HCT116 (cell line): ENCODE measurements at regions not wholly inside any gene's neighbourhood (a gene's known extent, or its start where the extent isn't known, plus 50 kb on each side); places are given as distances from the start of the nearest gene placed in this dataset.

ENCODE experiments used
- ATAC-seq: fragments of 200-7000 bp; cut with Tn5 transposase; 2 replicates; pipeline ENCODE4 v1.9.1; 2020; ENCODE audit warnings: mild to moderate bottlenecking, moderate library complexity
- BruUV-seq: library from RNA; stranded (reverse); fragments of 400-500 nt; replicated peaks from 2 replicates; lab custom pipeline; 2021; lab: Mats Ljungman, UMichigan
- CTCF ChIA-PET: fragments of 300-600 bp; sonication (Branson Sonifier 250); formaldehyde crosslinking; loops from one replicate; lab custom pipeline; 2021; ENCODE audit warnings: antibody characterized with exemption; lab: Charles Lee
- POLR2A ChIA-PET: fragments of 300-600, 350-600 bp; sonication (Branson Sonifier 250); formaldehyde crosslinking; loops from one replicate; lab custom pipeline; 2021; ENCODE audit warnings: antibody characterized with exemption; lab: Charles Lee
- RAD21 ChIA-PET, 2 experiments: fragments of 300-600 bp; sonication (Branson Sonifier 250); formaldehyde crosslinking; loops; one replicate each; lab custom pipeline; 2023; ENCODE audit warnings: low total read pairs in 2 of 2; ENCODE audit not compliant: uncharacterized antibody in 2 of 2, unreplicated experiment in 2 of 2, low non-redundant PET in 1 of 2; lab: Charles Lee
- DNase-seq: peaks from one replicate; pipeline ENCODE4 v3.0.0-alpha.2; 2010; ENCODE audit warnings: low read depth, low spot score
- H2AFZ ChIP-seq: fragments of 200-600 bp; shearing (Covaris generic), sonication (generic); 2 replicates; pipeline ENCODE4 v1.6.1; 2017; ENCODE audit warnings: low read depth, mixed run types, mixed read lengths, antibody characterized with exemption, low read length; ENCODE audit not compliant: poor library complexity, severe bottlenecking
- H3K27ac ChIP-seq: 2 replicates; pipeline ENCODE4 v1.5.1; 2012; ENCODE audit warnings: low read depth, low read length
- H3K27me3 ChIP-seq: fragments of 200-600 bp; sonication (generic); 2 replicates; pipeline ENCODE4 v1.6.1; 2016; ENCODE audit warnings: mixed run types, low read length, mixed read lengths; ENCODE audit not compliant: insufficient read depth
- H3K36me3 ChIP-seq, 2 experiments: fragments of 200-500 bp in 1 of 2; fragments of 200-600 bp in 1 of 2; sonication (Bioruptor generic) in 1 of 2; sonication (generic) in 1 of 2; 2 replicates each; pipeline versions ENCODE4 v1.5.1 to v1.6.1; 2014 to 2016; ENCODE audit warnings: low read length in 2 of 2, inconsistent platforms in 1 of 2, mixed read lengths in 1 of 2, mixed run types in 1 of 2; ENCODE audit not compliant: insufficient read depth in 2 of 2, control insufficient read depth in 1 of 2
- H3K4me1 ChIP-seq, 2 experiments: fragments of 200-600 bp in 1 of 2; sonication (generic) in 1 of 2; 2 replicates each; pipeline versions ENCODE4 v1.5.1 to v1.6.1; 2012 to 2017; ENCODE audit warnings: low read length in 2 of 2, inconsistent platforms in 1 of 2, mild to moderate bottlenecking in 1 of 2, mixed read lengths in 1 of 2, mixed run types in 1 of 2, moderate library complexity in 1 of 2; ENCODE audit not compliant: insufficient read depth in 2 of 2, control insufficient read depth in 1 of 2
- H3K4me2 ChIP-seq: fragments of 200-600 bp; sonication (generic); 2 replicates; pipeline ENCODE4 v1.6.1; 2017; ENCODE audit warnings: mixed run types, low read length, mixed read lengths
- H3K4me3 ChIP-seq, 2 experiments: fragments of 200-600 bp in 1 of 2; sonication (generic) in 1 of 2; replicated peaks in 1 of 2; 2 replicates each; pipeline ENCODE4 v1.5.1; 2011 to 2016; ENCODE audit warnings: low read length in 2 of 2, control low read depth in 1 of 2, low read depth in 1 of 2, mild to moderate bottlenecking in 1 of 2, mixed read lengths in 1 of 2, mixed run types in 1 of 2
- H3K79me2 ChIP-seq: fragments of 200-600 bp; sonication (generic); 2 replicates; pipeline ENCODE4 v1.6.1; 2017; ENCODE audit warnings: mild to moderate bottlenecking, mixed run types, low read length, moderate library complexity, mixed read lengths; ENCODE audit not compliant: insufficient read depth
- H3K9ac ChIP-seq: fragments of 200-600 bp; sonication (generic); 2 replicates; pipeline ENCODE4 v1.6.1; 2016; ENCODE audit warnings: low read length, mixed read lengths
- H3K9me2 ChIP-seq: fragments of 200-600 bp; sonication (generic), shearing (Covaris generic); 2 replicates; pipeline ENCODE4 v1.6.1; 2017; ENCODE audit warnings: mixed run types, mild to moderate bottlenecking, moderate library complexity; ENCODE audit not compliant: insufficient read depth
- H3K9me3 ChIP-seq, 2 experiments: fragments of 200-500 bp in 1 of 2; fragments of 200-600 bp in 1 of 2; sonication (Bioruptor generic) in 1 of 2; sonication (generic) in 1 of 2; 2 replicates each; pipeline ENCODE4 v1.6.1; 2014 to 2017; ENCODE audit warnings: low read length in 2 of 2, mixed read lengths in 2 of 2, inconsistent platforms in 1 of 2, low read depth in 1 of 2, mild to moderate bottlenecking in 1 of 2, mixed run types in 1 of 2, moderate library complexity in 1 of 2; ENCODE audit not compliant: control insufficient read depth in 1 of 2, insufficient read depth in 1 of 2
- H4K20me1 ChIP-seq: fragments of 200-600 bp; sonication (generic), shearing (Covaris generic); 2 replicates; pipeline ENCODE4 v1.6.1; 2017; ENCODE audit warnings: mixed run types, mild to moderate bottlenecking, moderate library complexity; ENCODE audit not compliant: insufficient read depth
- CBX3 ChIP-seq: IDR thresholded peaks from 2 replicates; pipeline ENCODE4 v1.6.1; 2012; ENCODE audit warnings: low read depth
- CEBPB ChIP-seq: IDR thresholded peaks from 2 replicates; pipeline ENCODE4 v1.6.1; 2012; ENCODE audit warnings: low read depth
- EGR1 ChIP-seq: IDR thresholded peaks from 2 replicates; pipeline ENCODE4 v1.6.1; 2012; ENCODE audit warnings: low read depth
- EZH2 ChIP-seq: fragments of 200-600 bp; sonication (generic); IDR thresholded peaks from 2 replicates; pipeline ENCODE4 v1.6.1; 2017; ENCODE audit warnings: antibody characterized with exemption, mixed run types
- EZH2phosphoT487 ChIP-seq: fragments of 200-600 bp; IDR thresholded peaks from 2 replicates; pipeline ENCODE4 v1.6.1; 2018; ENCODE audit warnings: antibody characterized with exemption, borderline replicate concordance
- FOSL1 ChIP-seq: IDR thresholded peaks from 2 replicates; pipeline ENCODE4 v1.6.1; 2012; ENCODE audit warnings: low read depth
- JUND ChIP-seq: IDR thresholded peaks from 2 replicates; pipeline ENCODE4 v1.6.1; 2012
- MAX ChIP-seq: IDR thresholded peaks from 2 replicates; pipeline ENCODE4 v1.6.1; 2012
- POLR2A ChIP-seq: IDR thresholded peaks from 2 replicates; pipeline ENCODE4 v1.7.0; 2011; ENCODE audit warnings: borderline replicate concordance; ENCODE audit not compliant: insufficient read depth, insufficient read length; ENCODE audit errors: extremely low read depth
- POLR2AphosphoS5 ChIP-seq: IDR thresholded peaks from 2 replicates; pipeline ENCODE4 v1.6.1; 2011; ENCODE audit warnings: mild to moderate bottlenecking, low read depth, low read length, moderate library complexity
- RAD21 ChIP-seq: IDR thresholded peaks from 2 replicates; pipeline ENCODE4 v1.6.1; 2012; ENCODE audit warnings: low read depth, mild to moderate bottlenecking
- REST ChIP-seq: IDR thresholded peaks from 2 replicates; pipeline ENCODE4 v1.6.1; 2012; ENCODE audit warnings: low read depth
- SP1 ChIP-seq: IDR thresholded peaks from 2 replicates; pipeline ENCODE4 v1.6.1; 2012; ENCODE audit warnings: low read depth
- SRF ChIP-seq: IDR thresholded peaks from 2 replicates; pipeline ENCODE4 v1.6.1; 2012; ENCODE audit warnings: low read depth
- TCF7L2 ChIP-seq: IDR thresholded peaks from 2 replicates; pipeline ENCODE4 v1.7.0; 2011; ENCODE audit warnings: borderline replicate concordance, inconsistent platforms; ENCODE audit not compliant: insufficient read depth, insufficient read length; ENCODE audit errors: extremely low read depth
- ZFX ChIP-seq: fragments of 450-650 bp; IDR thresholded peaks from 2 replicates; pipeline ENCODE4 v1.6.1; 2017
- intact Hi-C: fragments of 100-400 bp; cut with micrococcal nuclease; formaldehyde crosslinking; loops from 2 replicates; pipeline ENCODE4 v1.10.0; 2022

GRCh38 chr2:120463527-120463926 is 117.6 kb downstream of the INHBB start (continued):
- TF ChIP-seq REST (no peak), MAX (no peak), POLR2A (no peak), POLR2AphosphoS5 (no peak), CBX3 (no peak), CEBPB (no peak), SP1 (no peak), JUND (no peak), EZH2phosphoT487 (no peak)

GRCh38 chr2:120463996-120464395 is 118.1 kb downstream of the INHBB start:
- no peak overlapping the region for H3K4me3 ChIP-seq
- peak overlapping the region; percentile 58 for H2AFZ ChIP-seq
- no peak overlapping the region for H3K27ac ChIP-seq
- ATAC-seq = 0 out of 2 replicates have a peak, but pooled peaks have one; percentile 11
- no peaks in the 10 kb centered on the region for H3K9me2 ChIP-seq
- RAD21 ChIA-PET = no interaction called here
- no peaks in the 10 kb centered on the region for H3K36me3 ChIP-seq
- H4K20me1 ChIP-seq = no peaks in the 10 kb centered on the region
- CTCF ChIA-PET = no interaction called here
- no peaks in the 10 kb centered on the region for H3K27me3 ChIP-seq
- BruUV-seq = no TSS peak
- intact Hi-C loops = no loop called here
- H3K9ac ChIP-seq = no peak overlapping the region
- TF ChIP-seq POLR2AphosphoS5 (no peak), EZH2 (no peak), SRF (no peak), MAX (no peak), CBX3 (no peak), ZFX (no peak), FOSL1 (no peak), RAD21 (no peak), TCF7L2 (no peak), EGR1 (no peak)
- H3K79me2 ChIP-seq = no peaks in the 10 kb centered on the region
- peak overlapping the region; percentile 27; the same call in 1 of the 2 replicates for H3K4me2 ChIP-seq
- H3K9me3 ChIP-seq = no peaks in the 10 kb centered on the region; a peak in 1 of 4 replicates
- POLR2A ChIA-PET = no interaction called here
- no peak for DNase-seq
- H3K4me1 ChIP-seq = peaks cover 0 to 5% of the 10 kb centered on the region in 2 experiments; a peak in 1 of 4 replicates
